Upper lobe of right lung (tissue), 1 donor: ENCODE measurements at regions not wholly inside any gene's neighbourhood (a gene's known extent, or its start where the extent isn't known, plus 50 kb on each side); places are given as distances from the start of the nearest gene placed in this dataset.

Experiments
- ATAC-seq: fragments of 200-7000 bp; cut with Tn5 transposase; one replicate; pipeline ENCODE4 v1.9.1; 2020; ENCODE audit warnings: mild to moderate bottlenecking, moderate library complexity
- DNase-seq: peaks from one replicate; pipeline ENCODE4 v3.0.0-alpha.2; 2020
- H3K27ac ChIP-seq: fragments of 200-600 bp; one replicate; pipeline ENCODE4 v1.8.0; 2022
- H3K27me3 ChIP-seq: fragments of 200-600 bp; one replicate; pipeline ENCODE4 v1.8.0; 2022; ENCODE audit warnings: mild to moderate bottlenecking
- H3K36me3 ChIP-seq: fragments of 200-600 bp; one replicate; pipeline ENCODE4 v1.8.0; 2022
- H3K4me1 ChIP-seq: fragments of 200-600 bp; one replicate; pipeline ENCODE4 v1.8.0; 2022
- H3K4me3 ChIP-seq: fragments of 200-600 bp; one replicate; pipeline ENCODE4 v1.8.0; 2022; ENCODE audit warnings: mild to moderate bottlenecking
- H3K9me3 ChIP-seq: fragments of 200-600 bp; one replicate; pipeline ENCODE4 v1.8.0; 2022
- intact Hi-C: fragments of 100-400 bp; cut with DNase I; formaldehyde crosslinking; loops from one replicate; pipeline ENCODE4 v1.11.0; 2022
- TF ChIP-seq, protein P1 (sequence below): fragments of 200-600 bp; IDR thresholded peaks from one replicate; pipeline ENCODE4 v1.8.0; 2022; ENCODE audit warnings: antibody characterized with exemption
- donor health status: DM: no; HTN: yes; CAD: no; lungs with severe emphysema.

DNA sequence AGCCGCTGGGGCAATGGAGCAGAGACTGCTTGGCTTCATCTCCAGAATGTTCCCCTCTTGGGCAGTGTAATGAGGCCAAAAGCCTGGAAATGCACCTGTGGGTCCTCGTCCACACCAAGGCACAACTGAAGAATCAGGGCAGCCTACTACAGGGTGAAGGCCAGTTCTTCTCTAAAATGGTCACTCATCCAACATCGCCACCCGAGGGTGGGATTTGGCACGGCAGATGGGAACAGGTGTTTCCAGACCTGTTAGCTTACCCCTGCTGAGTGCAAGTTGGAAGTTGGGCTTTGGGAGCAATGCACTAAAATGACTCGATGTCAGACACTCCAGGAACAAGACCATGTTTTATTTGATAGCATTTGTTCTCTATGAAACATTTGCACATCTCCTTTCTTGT, 543.7 kb downstream of the NPHP4 start:
- H3K4me3 ChIP-seq = no peak overlapping the region
- H3K36me3 ChIP-seq = no peaks in the 10 kb centered on the region
- no peak for ATAC-seq
- no peak overlapping the region for H3K27ac ChIP-seq
- no peaks in the 10 kb centered on the region for H3K9me3 ChIP-seq
- TF ChIP-seq, protein P1, sequence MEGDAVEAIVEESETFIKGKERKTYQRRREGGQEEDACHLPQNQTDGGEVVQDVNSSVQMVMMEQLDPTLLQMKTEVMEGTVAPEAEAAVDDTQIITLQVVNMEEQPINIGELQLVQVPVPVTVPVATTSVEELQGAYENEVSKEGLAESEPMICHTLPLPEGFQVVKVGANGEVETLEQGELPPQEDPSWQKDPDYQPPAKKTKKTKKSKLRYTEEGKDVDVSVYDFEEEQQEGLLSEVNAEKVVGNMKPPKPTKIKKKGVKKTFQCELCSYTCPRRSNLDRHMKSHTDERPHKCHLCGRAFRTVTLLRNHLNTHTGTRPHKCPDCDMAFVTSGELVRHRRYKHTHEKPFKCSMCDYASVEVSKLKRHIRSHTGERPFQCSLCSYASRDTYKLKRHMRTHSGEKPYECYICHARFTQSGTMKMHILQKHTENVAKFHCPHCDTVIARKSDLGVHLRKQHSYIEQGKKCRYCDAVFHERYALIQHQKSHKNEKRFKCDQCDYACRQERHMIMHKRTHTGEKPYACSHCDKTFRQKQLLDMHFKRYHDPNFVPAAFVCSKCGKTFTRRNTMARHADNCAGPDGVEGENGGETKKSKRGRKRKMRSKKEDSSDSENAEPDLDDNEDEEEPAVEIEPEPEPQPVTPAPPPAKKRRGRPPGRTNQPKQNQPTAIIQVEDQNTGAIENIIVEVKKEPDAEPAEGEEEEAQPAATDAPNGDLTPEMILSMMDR = no peak
- H3K27me3 ChIP-seq = peaks cover 6% of the 10 kb centered on the region
- intact Hi-C loops = no loop called here
- DNase-seq = peak; percentile 23
- no peaks in the 10 kb centered on the region for H3K4me1 ChIP-seq

DNA sequence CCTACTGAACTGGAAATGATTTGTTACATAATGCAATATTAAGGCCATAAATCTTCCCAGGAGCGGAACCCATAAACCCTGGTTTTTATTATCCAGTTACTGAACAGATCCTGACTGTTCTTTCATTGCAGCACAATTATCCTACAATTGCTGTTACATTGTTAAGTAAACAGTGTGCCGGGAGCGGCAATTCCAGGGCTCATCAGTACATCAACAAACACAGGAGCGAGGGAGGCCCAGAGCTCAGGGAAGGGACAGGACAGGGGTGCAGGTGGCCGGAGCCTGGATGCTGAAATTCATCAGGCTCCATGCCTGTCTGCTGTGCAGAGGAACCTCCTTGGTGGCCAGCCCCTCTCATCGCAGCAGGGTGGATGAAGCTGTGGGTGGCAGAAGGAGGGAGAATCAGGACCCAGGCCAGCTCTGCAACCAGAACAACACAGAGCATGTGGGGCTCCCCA, 544.7 kb downstream of the NPHP4 start:
- Histone ChIP-seq H3K27ac (no peak overlapping the region), H3K27me3 (peaks cover 6% of the 10 kb centered on the region), H3K4me3 (no peak overlapping the region), H3K4me1 (no peaks in the 10 kb centered on the region), H3K9me3 (no peaks in the 10 kb centered on the region), H3K36me3 (no peaks in the 10 kb centered on the region)
- ATAC-seq (no peak), DNase-seq (peak; percentile 25)
- TF ChIP-seq, protein P1 = no peak
- intact Hi-C loops = no loop called here

DNA sequence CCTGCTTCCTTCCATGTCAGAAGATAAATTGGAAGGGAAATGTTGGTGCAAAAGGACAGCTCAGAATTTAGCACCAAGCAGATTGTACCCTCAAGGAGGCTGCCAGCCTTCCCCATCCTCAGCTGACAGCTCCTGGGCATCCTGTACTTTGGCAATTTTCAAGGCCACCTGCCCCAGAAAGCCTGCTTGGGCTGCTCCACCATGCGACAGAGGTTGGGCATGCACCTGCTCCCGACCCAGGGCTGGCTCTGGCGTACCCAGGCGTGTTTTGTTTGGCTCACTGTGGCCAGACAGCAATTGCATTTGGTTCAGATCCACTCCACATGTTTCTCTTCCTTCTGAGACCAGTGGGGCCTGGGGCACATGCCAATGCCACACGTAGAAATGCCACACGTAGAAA, 547.8 kb downstream of the NPHP4 start:
- H3K27me3 ChIP-seq = peaks cover 6% of the 10 kb centered on the region
- no peaks in the 10 kb centered on the region for H3K4me1 ChIP-seq
- H3K36me3 ChIP-seq = no peaks in the 10 kb centered on the region
- H3K9me3 ChIP-seq = no peaks in the 10 kb centered on the region
- ATAC-seq (no peak), DNase-seq (peak; percentile 27)
- no peak overlapping the region for H3K27ac ChIP-seq
- H3K4me3 ChIP-seq = no peak overlapping the region
- intact Hi-C loops = no loop called here
- TF ChIP-seq, protein P1 = no peak

DNA sequence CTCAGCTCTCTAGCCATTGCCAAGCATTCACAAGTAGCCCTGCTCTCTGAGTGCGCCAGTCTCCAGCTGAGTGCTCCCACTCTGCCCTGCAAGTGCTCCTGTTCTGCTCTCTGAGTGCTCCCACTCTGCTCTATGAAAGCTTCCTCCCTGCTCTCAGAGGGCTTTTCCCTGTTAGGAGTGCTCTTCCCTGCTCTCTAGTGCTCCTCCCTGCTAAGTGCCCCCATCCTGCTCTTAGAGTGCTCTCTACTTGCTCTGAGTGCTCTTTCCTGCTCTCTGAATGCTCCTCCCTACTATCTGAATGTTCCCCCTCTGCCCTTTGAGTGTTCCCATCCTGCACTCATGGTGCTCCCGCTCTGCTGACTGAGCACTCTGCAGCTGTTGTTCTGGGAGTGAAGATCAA, 555.4 kb downstream of the NPHP4 start:
- intact Hi-C loops = no loop called here
- H3K27me3 ChIP-seq = peaks cover 17% of the 10 kb centered on the region
- no peaks in the 10 kb centered on the region for H3K9me3 ChIP-seq
- no peak overlapping the region for H3K27ac ChIP-seq
- TF ChIP-seq, protein P1 = no peak
- no peaks in the 10 kb centered on the region for H3K36me3 ChIP-seq
- ATAC-seq (no peak), DNase-seq (no peak)
- no peak overlapping the region for H3K4me3 ChIP-seq
- H3K4me1 ChIP-seq = no peaks in the 10 kb centered on the region

DNA sequence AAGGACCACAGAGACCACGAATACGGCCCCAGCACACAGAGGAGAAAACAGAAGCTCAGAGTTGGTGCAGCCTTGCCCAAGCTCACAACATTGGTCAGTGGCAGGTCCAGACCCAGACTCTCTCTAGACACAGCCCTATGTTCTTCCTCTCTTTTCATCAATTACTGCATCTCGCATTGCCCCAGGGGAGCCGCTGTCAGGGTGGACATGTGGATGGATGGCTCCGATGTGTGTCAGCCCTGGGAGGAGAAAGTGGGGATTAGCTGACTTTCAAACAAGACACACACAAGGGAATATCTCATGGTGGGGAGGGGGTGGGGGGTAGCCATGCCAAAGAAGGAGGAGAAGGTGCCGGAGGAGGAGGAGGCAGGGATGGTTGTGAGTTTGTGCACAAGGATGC, 556.8 kb downstream of the NPHP4 start:
- TF ChIP-seq, protein P1 = no peak
- H3K4me1 ChIP-seq = no peaks in the 10 kb centered on the region
- H3K9me3 ChIP-seq = no peaks in the 10 kb centered on the region
- no peaks in the 10 kb centered on the region for H3K36me3 ChIP-seq
- no peak overlapping the region for H3K4me3 ChIP-seq
- no peak overlapping the region for H3K27ac ChIP-seq
- intact Hi-C loops = no loop called here
- peaks cover 17% of the 10 kb centered on the region for H3K27me3 ChIP-seq
- ATAC-seq (no peak), DNase-seq (no peak)

DNA sequence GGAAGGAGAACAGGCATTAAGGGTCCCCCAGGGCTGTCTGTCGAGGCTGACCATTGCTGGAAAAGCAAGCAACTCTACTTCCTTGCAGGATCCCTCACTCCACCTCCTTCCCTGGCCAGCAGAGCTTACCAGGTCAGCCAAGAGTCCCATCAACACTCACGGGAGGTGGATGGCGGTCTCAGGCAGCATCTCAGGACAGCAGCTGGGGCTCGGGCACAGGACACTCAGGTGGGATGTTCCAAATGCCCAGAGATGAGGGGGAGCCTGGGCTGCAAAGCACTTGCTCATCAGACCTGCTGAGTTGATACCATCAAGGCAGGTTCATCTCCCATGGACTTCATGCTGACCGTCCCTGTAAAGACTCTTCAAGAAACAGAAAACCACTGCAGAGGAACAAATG, 559.8 kb downstream of the NPHP4 start:
- peaks cover 26% of the 10 kb centered on the region for H3K27me3 ChIP-seq
- no peak overlapping the region for H3K4me3 ChIP-seq
- H3K4me1 ChIP-seq = no peaks in the 10 kb centered on the region
- H3K36me3 ChIP-seq = no peaks in the 10 kb centered on the region
- no peaks in the 10 kb centered on the region for H3K9me3 ChIP-seq
- TF ChIP-seq, protein P1 = no peak
- DNase-seq (no peak), ATAC-seq (no peak)
- no peak overlapping the region for H3K27ac ChIP-seq
- intact Hi-C loops = no loop called here
